Endodermal cell (in vitro differentiated cells): ENCODE measurements at regions not wholly inside any gene's neighbourhood (a gene's known extent, or its start where the extent isn't known, plus 50 kb on each side); places are given as distances from the start of the nearest gene placed in this dataset.

Experiments
- DNase-seq: peaks from one replicate; pipeline ENCODE4 v3.0.0-alpha.2; 2017
- H3K27ac ChIP-seq: 2 replicates; pipeline ENCODE4 v1.5.1; 2013; ENCODE audit warnings: mild to moderate bottlenecking, low read depth, low read length, moderate library complexity
- H3K27me3 ChIP-seq: 2 replicates; pipeline ENCODE4 v1.6.1; 2013; ENCODE audit warnings: mild to moderate bottlenecking, low read length, moderate library complexity; ENCODE audit not compliant: insufficient read depth, control insufficient read depth, poor library complexity, severe bottlenecking
- H3K36me3 ChIP-seq: 2 replicates; pipeline ENCODE4 v1.7.0; 2013; ENCODE audit warnings: mild to moderate bottlenecking, low read length, moderate library complexity; ENCODE audit not compliant: control insufficient read depth, insufficient read depth
- H3K4me1 ChIP-seq: one replicate; pipeline ENCODE4 v1.7.0; 2013; ENCODE audit warnings: low read length; ENCODE audit not compliant: control insufficient read depth, insufficient read depth
- H3K4me3 ChIP-seq: 2 replicates; pipeline ENCODE4 v1.5.1; 2013; ENCODE audit warnings: mild to moderate bottlenecking, low read length, moderate library complexity
- H3K9ac ChIP-seq: 2 replicates; pipeline ENCODE4 v1.6.1; 2013; ENCODE audit warnings: mild to moderate bottlenecking, low read length, moderate library complexity; ENCODE audit not compliant: poor library complexity, severe bottlenecking; ENCODE audit errors: extremely low read depth
- H3K9me3 ChIP-seq: 2 replicates; pipeline ENCODE4 v1.6.1; 2013; ENCODE audit warnings: mild to moderate bottlenecking, low read length, moderate library complexity; ENCODE audit not compliant: control insufficient read depth
- H3K27ac Mint-ChIP-seq: 2 replicates; pipeline ENCODE4 v1.8.0; 2020; ENCODE audit warnings: mixed read lengths
- H3K27me3 Mint-ChIP-seq: 2 replicates; pipeline ENCODE4 v1.8.0; 2021; ENCODE audit warnings: mild to moderate bottlenecking, mixed read lengths; ENCODE audit not compliant: insufficient read depth
- H3K36me3 Mint-ChIP-seq: 2 replicates; pipeline ENCODE4 v1.8.0; 2020; ENCODE audit warnings: low read depth, mixed read lengths
- H3K4me1 Mint-ChIP-seq: 2 replicates; pipeline ENCODE4 v1.8.0; 2020; ENCODE audit warnings: mixed read lengths
- H3K4me3 Mint-ChIP-seq: 2 replicates; pipeline ENCODE4 v1.8.0; 2020; ENCODE audit warnings: mild to moderate bottlenecking, moderate library complexity, mixed read lengths
- H3K9me3 Mint-ChIP-seq: 2 replicates; pipeline ENCODE4 v1.8.0; 2020; ENCODE audit warnings: mild to moderate bottlenecking, mixed read lengths
- WGBS, 2 experiments: methylation state at CpG; one replicate each; pipeline versions ENCODE4 v1.1.5 to v1.1.7; 2013; ENCODE audit warnings: missing lambda C conversion rate in 2 of 2, mixed read lengths in 1 of 2; ENCODE audit not compliant: insufficient coverage in 1 of 2, insufficient read length in 1 of 2; 5-methylcytosine and 5-hydroxymethylcytosine counted together
- TF ChIP-seq, protein P1 (sequence below): fragments of 200-600 bp; sonication (generic); conservative IDR thresholded peaks from 2 replicates; pipeline ENCODE4 v1.5.0; 2021; ENCODE audit warnings: antibody characterized with exemption, mild to moderate bottlenecking

DNA sequence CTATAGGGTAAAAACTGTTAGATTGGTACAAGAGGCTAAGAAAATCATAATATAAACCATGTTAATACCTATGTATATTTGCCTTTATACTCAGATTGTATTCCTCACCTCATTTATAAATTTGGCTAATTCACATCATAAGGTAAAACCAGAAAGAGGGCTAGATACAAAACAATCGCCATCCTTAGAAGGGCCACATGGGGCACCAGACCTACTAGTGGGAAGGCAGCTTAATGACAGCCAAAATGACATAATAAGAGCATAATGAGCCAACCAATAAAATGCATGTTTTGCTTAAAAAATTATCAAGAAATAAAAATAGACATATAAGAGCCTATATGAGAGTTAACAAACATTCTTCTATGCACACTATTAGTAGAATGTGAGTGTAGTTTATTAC is 107.3 kb upstream of the PRDX4 start:
- no peaks in the 10 kb centered on the region for H3K27me3 ChIP-seq
- TF ChIP-seq, protein P1, sequence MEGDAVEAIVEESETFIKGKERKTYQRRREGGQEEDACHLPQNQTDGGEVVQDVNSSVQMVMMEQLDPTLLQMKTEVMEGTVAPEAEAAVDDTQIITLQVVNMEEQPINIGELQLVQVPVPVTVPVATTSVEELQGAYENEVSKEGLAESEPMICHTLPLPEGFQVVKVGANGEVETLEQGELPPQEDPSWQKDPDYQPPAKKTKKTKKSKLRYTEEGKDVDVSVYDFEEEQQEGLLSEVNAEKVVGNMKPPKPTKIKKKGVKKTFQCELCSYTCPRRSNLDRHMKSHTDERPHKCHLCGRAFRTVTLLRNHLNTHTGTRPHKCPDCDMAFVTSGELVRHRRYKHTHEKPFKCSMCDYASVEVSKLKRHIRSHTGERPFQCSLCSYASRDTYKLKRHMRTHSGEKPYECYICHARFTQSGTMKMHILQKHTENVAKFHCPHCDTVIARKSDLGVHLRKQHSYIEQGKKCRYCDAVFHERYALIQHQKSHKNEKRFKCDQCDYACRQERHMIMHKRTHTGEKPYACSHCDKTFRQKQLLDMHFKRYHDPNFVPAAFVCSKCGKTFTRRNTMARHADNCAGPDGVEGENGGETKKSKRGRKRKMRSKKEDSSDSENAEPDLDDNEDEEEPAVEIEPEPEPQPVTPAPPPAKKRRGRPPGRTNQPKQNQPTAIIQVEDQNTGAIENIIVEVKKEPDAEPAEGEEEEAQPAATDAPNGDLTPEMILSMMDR: peak; percentile 64
- H3K9me3 ChIP-seq: peaks cover 12% of the 10 kb centered on the region
- WGBS, 2 experiments: 90% methylated on average over 1 of the region's 1 CpG; no CpG with 5 or more reads in 1 of the 2 experiments
- Mint-ChIP-seq H3K36me3 (no peaks in the 10 kb centered on the region), H3K27me3 (no peaks in the 10 kb centered on the region), H3K4me3 (no peak overlapping the region), H3K27ac (no peak overlapping the region), H3K9me3 (peaks cover 54% of the 10 kb centered on the region), H3K4me1 (no peaks in the 10 kb centered on the region)
- H3K36me3 ChIP-seq: no peaks in the 10 kb centered on the region
- no peaks in the 10 kb centered on the region for H3K4me1 ChIP-seq
- no peak overlapping the region for H3K9ac ChIP-seq
- DNase-seq: peak; percentile 49
- H3K27ac ChIP-seq: no peak overlapping the region
- no peak overlapping the region for H3K4me3 ChIP-seq

DNA sequence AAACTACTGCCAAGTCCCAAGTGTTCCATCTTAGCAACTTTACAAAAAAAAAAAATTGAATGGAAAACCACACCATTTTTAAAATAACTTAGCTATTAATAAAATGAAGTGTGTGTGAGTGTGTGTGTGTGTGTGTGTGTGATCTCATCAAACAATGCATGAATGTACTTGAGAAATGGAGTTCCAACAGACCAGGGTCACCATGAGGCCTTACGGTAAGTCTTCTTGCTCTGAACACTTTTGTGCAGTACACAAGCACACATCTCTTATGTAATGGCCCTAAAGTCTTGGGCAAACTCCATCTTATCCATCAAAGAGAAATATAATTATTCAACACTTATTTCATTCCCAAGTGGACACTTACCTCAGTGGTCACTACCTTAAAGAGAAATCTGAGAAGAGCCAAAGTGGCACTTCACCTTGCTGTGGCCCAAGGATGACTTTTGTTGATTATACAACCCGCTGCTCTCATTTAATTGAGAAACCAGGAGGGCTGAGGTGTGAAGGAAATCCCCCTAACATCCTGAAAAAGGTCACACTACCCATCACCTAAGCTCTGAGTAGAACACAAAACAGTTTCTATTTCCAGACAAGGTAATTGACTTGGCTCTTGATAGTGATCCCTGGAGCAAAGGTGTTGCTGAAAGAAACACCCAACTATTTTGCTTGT is 96.5 kb upstream of the PRDX4 start:
- Histone ChIP-seq H3K9me3 (peaks cover 9% of the 10 kb centered on the region), H3K4me1 (no peaks in the 10 kb centered on the region), H3K36me3 (no peaks in the 10 kb centered on the region), H3K27ac (no peak overlapping the region), H3K9ac (no peak overlapping the region), H3K4me3 (no peak overlapping the region), H3K27me3 (no peaks in the 10 kb centered on the region)
- DNase-seq: no peak
- Mint-ChIP-seq H3K36me3 (peaks cover 5% of the 10 kb centered on the region), H3K27ac (no peak overlapping the region), H3K9me3 (peaks cover 24% of the 10 kb centered on the region), H3K4me3 (no peak overlapping the region), H3K4me1 (no peaks in the 10 kb centered on the region), H3K27me3 (no peaks in the 10 kb centered on the region)
- TF ChIP-seq, protein P1: no peak
- 100% methylated on average over 2 of the region's 2 CpGs; no CpG with 5 or more reads in 1 of the 2 experiments for WGBS, 2 experiments

DNA sequence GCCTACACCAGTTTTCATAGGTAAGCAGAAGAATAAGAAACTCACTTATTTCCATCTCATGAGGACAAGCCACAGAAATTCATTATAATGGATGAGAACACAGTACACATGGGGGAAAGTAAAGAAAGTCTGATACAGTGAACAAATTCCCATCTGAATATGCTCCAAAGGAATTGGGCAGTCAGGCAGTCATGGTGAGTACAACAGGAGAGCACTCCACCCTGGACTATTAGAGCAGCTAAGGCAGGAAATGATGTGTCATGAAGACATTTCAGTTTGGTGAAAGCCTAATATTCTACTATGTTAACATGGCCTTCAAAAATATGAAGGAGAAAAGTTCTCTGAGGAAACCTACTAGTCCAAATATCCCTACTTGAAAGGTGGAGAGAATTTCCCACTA is 92.0 kb upstream of the PRDX4 start:
- Mint-ChIP-seq H3K27me3 (no peaks in the 10 kb centered on the region), H3K9me3 (peaks cover 2% of the 10 kb centered on the region), H3K4me1 (peaks cover 2% of the 10 kb centered on the region), H3K27ac (no peak overlapping the region), H3K4me3 (no peak overlapping the region), H3K36me3 (no peaks in the 10 kb centered on the region)
- Histone ChIP-seq H3K9me3 (no peaks in the 10 kb centered on the region), H3K27ac (no peak overlapping the region), H3K36me3 (no peaks in the 10 kb centered on the region), H3K4me3 (no peak overlapping the region), H3K4me1 (no peaks in the 10 kb centered on the region), H3K27me3 (no peaks in the 10 kb centered on the region), H3K9ac (no peak overlapping the region)
- TF ChIP-seq, protein P1: no peak
- DNase-seq: no peak
